ENCODE measurements at regions not wholly inside any gene's neighbourhood (a gene's known extent, or its start where the extent isn't known, plus 50 kb on each side); places are given as distances from the start of the nearest gene placed in this dataset.
"Not testable (repeated sequence)": the region's sequence is repeated elsewhere in the genome, so short reads cannot be mapped to it uniquely, and the experiment has no call there.

GRCh38 chr16:16984091-16984490 lies 486.7 kb downstream of the XYLT1 start:
- CTCF ChIA-PET, POLR2A ChIA-PET: not testable (repeated sequence)

DNA sequence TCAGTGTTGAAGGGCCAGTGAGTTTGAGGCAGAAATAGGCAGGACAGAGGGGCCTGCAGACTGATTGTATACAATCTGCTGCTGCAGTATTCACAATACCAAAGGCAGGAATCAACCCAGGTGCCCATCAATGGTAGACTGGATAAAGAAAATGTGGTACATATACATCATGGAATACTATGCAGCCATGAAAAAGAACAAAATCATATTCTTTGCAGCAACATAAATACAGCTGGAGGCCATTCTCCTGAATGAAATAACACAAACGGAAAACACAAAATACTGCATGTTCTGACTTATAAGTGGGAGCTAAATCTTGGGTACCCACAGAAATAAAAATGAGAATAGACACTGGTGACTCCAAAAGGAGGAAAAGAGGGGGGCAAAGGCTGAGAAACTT lies 485.1 kb downstream of the XYLT1 start:
- ChIA-PET POLR2A (no interaction called here), CTCF (no interaction called here)

DNA sequence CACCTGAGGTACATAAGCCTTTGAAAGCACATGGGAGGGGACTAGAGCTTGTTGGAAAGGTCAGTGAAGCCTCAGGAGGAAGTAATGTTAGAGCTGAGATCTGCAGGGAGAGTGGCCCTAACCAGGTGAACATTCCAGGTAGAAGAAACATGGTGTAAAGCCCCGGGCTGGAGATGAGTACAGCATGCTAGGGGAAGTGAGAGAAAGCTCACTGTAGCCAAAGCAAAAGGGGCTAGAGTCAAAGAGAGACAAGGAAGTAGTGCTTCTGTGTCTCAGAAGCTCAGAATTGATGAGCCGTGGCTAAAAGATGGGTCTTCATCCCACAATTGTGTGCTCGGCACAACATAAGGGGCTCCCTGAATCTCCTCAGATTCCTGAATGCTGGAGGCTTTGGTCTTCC lies 481.8 kb downstream of the XYLT1 start:
- CTCF ChIA-PET = interaction anchor here (0.6 to 2.0 kb wide), 2 partner anchors 8 to 69 kb away, joined by 3 to 5 read pairs; no protein-coding TSS in a partner anchor
- POLR2A ChIA-PET = no interaction called here

GRCh38 chr16:16989368-16989767 lies 481.4 kb downstream of the XYLT1 start:
- POLR2A ChIA-PET = no interaction called here
- CTCF ChIA-PET = interaction anchor here (0.6 to 2.0 kb wide), 2 partner anchors 8 to 69 kb away, joined by 3 to 5 read pairs; no protein-coding TSS in a partner anchor

- POLR2A ChIA-PET = no interaction called here
- CTCF ChIA-PET = no interaction called here
Measured at GRCh38 chr16:16991711-16992110, 479.0 kb downstream of the XYLT1 start.

- POLR2A ChIA-PET = no interaction called here
- CTCF ChIA-PET = interaction anchor here (1.4 kb wide), 1 partner anchor 34 kb away, joined by 3 read pairs; no protein-coding TSS in a partner anchor
Measured at GRCh38 chr16:16992975-16993765, 477.6 kb downstream of the XYLT1 start.

DNA sequence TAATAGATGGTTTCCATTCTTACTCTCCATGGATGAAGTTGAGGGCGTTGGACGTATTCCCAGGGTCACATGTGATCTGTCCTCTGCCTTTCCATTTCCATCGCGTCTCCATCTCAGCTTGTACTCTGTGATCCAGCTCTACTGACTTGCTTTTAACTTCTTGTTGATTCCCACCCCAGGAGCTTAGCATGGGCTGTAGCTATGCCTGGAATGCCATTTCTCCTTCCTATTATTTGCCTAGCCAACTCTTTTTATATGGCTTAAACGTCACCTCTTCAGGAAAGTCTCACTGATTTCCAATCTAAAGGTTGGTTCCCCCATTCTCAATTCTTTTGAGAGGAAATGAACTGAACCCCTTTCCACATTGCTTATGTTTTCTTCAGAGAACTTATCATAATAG lies 475.9 kb downstream of the XYLT1 start:
- POLR2A ChIA-PET = no interaction called here
- CTCF ChIA-PET = no interaction called here

GRCh38 chr16:16996827-16997226 lies 473.9 kb downstream of the XYLT1 start:
- CTCF ChIA-PET = interaction anchor here (0.6 kb wide), 1 partner anchor 135 kb away, joined by 3 read pairs; no protein-coding TSS in a partner anchor
- POLR2A ChIA-PET = no interaction called here

- ChIA-PET POLR2A (no interaction called here), CTCF (interaction anchor here (0.6 kb wide), 1 partner anchor 136 kb away, joined by 3 read pairs; no protein-coding TSS in a partner anchor)
Measured at GRCh38 chr16:16997349-16997748, 473.4 kb downstream of the XYLT1 start.

- ChIA-PET POLR2A (no interaction called here), CTCF (no interaction called here)
Measured at GRCh38 chr16:17001471-17001870, 469.3 kb downstream of the XYLT1 start.

DNA sequence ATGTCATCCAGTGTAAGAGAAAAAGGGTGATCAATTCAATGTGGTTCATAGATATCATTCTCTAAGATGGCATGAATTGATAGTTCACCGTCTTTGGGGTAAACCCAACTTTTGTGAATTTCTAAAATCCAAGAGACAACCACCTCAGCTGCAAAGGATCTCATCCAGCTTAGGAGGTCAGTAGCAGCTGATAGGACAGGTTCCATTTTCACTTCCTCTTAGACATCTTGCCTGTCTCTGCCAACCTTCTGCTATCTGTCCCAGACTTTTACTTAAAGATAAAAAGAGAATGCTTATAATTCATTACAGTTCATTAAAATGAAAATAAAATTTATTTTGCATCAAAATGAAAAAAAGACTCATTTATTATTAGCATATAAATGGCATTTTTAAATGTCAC lies 468.2 kb downstream of the XYLT1 start:
- CTCF ChIA-PET = no interaction called here
- POLR2A ChIA-PET = no interaction called here

- CTCF ChIA-PET, POLR2A ChIA-PET: not testable (repeated sequence)
Measured at GRCh38 chr16:17005963-17006362, 464.8 kb downstream of the XYLT1 start.

DNA sequence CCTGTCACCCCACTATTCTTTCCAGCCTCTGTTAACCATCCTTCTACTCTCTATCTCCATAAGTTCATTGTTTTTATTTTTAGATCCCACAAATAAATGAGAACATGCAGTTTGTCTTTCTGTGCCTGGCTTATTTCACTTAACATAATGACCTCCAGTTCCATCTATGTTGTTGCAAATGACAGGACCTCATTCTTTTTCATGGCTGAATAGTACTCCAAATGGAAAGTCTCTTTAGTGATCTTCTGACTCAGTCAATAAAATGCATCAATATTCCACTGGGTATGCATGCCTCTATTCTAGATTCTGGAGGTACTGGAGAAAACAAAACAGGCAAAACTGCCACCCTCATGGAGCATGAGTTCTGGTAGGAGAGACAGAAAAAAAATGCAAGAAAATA lies 459.0 kb downstream of the XYLT1 start:
- CTCF ChIA-PET = no interaction called here
- POLR2A ChIA-PET = no interaction called here

- POLR2A ChIA-PET = interaction anchor here (1.0 kb wide), 1 partner anchor 58 kb away, joined by 3 read pairs; no protein-coding TSS in a partner anchor
Measured at GRCh38 chr16:17013038-17013437, 457.7 kb downstream of the XYLT1 start.

GRCh38 chr16:17014484-17015121 lies 456.2 kb downstream of the XYLT1 start:
- POLR2A ChIA-PET = no interaction called here
- CTCF ChIA-PET = interaction anchor here (0.7 to 1.1 kb wide), 3 partner anchors 12 to 93 kb away, joined by 3 to 4 read pairs (median 3); no protein-coding TSS in a partner anchor

More at GRCh38 chr16:17013038-17013437, 457.7 kb downstream of the XYLT1 start:
- CTCF ChIA-PET = interaction anchor here (1.1 kb wide), 1 partner anchor 14 kb away, joined by 3 read pairs; no protein-coding TSS in a partner anchor

- ChIA-PET POLR2A (no interaction called here), CTCF (interaction anchor here (0.7 to 1.0 kb wide), 2 partner anchors 94 to 153 kb away, joined by 3 to 4 read pairs; no protein-coding TSS in a partner anchor)
Measured at GRCh38 chr16:17015702-17016101, 455.1 kb downstream of the XYLT1 start.

DNA sequence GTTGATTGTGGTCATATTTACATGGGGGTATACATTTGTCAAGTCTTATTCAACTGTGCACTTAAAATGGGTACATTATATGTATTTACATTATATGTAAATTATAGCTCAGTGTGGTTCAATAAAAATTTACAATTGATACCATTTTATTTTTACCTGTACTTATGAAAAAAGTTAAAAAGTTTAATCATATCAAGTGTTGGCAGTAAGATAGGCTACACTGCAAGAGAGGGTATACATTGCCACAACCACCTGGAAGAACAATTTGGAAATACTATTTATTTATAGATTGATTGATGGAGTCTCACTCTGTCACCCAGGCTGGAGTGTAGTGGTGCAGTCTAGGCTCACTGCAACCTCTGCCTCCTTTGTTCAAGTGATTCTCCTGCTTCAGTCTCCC lies 453.3 kb downstream of the XYLT1 start:
- ChIA-PET CTCF (no interaction called here), POLR2A (no interaction called here)

- CTCF ChIA-PET = no interaction called here
- POLR2A ChIA-PET = interaction anchor here (0.5 kb wide), 1 partner anchor 31 kb away, joined by 3 read pairs; no protein-coding TSS in a partner anchor
Measured at GRCh38 chr16:17018585-17018939, 452.2 kb downstream of the XYLT1 start.

- ChIA-PET POLR2A (no interaction called here), CTCF (no interaction called here)
Measured at GRCh38 chr16:17019366-17019765, 451.4 kb downstream of the XYLT1 start.

DNA sequence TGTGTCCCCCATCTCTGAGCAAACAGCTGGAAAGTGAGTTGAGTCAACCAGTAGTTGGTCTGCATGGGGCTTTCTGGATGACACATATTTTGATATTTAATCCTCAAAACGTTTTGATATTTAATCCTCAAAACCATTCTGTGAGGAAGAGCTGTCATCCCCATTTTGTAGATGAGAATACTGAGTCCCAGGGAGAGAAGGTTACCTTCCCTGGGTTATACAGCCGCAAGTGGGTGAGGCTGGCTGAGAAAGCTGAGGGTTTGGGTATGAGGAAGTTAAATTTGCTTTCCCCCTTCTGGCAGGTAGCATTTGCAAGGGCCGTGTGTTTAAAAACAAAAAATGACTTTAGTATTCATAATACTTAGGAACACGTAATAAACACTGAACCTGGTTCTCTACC lies 447.2 kb downstream of the XYLT1 start:
- ChIA-PET POLR2A (no interaction called here), CTCF (no interaction called here)

DNA sequence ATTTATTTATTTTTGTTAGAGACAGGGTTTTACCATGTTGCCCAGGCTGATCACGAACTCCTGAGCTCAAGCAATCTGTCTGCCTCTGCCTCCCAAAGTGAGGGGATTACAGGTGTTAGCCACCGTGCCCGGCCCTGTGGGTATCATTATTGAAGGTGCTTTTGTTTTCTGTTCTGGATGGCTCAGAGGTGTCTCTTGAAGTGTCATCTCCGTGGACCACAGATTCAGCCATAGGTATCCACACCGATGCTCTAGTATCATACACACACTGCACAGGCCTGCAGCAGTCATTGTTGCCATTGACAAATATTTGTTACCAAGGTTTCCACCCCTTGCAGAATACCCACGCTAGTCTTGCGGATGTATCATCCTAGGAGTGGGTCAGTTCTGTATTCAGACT lies 446.2 kb downstream of the XYLT1 start:
- ChIA-PET CTCF (no interaction called here), POLR2A (no interaction called here)
